RPMI7951 (cell line): ENCODE measurements at regions not wholly inside any gene's neighbourhood (a gene's known extent, or its start where the extent isn't known, plus 50 kb on each side); places are given as distances from the start of the nearest gene placed in this dataset.
"Not testable (repeated sequence)": the region's sequence is repeated elsewhere in the genome, so short reads cannot be mapped to it uniquely, and the experiment has no call there.

Source experiments
- DNase-seq: peaks from one replicate; pipeline ENCODE4 v3.0.0-alpha.2; 2012; ENCODE audit warnings: low read depth

DNA sequence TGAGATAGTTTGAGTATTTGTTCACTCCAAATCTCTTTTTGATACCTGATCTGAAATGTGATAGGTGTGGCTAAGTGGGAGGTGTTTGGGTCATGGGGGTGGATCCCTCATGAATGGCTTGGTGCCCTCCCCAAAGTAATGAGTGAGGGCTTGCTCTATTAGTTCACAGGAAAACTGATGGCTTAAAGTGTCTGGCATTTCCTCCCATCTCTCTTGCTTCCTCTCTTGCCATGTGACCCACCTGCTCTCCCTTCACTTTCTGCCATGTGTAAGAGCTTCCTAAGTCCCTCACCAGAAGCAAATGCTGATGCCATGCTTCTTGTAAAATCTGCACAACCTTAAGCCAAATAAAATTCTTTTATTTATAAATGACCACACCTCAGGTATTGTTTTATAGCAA, 61.1 kb downstream of the MAD2L1 start:
- no peak for DNase-seq

GRCh38 chr4:120005076-120005475, 61.6 kb downstream of the MAD2L1 start:
- no peak for DNase-seq

DNA sequence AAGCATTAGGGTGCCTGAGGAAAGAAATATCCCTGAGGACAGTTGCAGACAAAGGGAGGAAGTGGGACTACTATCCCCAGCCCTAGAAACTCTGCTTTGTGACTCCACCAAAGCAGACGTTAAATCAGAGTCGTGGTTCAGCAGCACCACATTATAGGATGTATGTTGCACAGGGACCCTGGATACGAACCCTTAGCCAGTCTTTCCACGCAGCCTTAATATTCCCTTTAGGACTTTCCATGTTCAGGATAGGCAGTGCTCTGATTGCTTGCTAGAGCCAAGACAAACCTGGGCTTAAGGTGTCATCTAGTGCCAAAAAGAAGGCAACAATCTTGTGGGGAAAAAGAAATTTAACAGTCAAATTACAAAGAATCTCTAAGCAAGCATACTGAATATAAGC, 62.6 kb downstream of the MAD2L1 start:
- no peak for DNase-seq

DNA sequence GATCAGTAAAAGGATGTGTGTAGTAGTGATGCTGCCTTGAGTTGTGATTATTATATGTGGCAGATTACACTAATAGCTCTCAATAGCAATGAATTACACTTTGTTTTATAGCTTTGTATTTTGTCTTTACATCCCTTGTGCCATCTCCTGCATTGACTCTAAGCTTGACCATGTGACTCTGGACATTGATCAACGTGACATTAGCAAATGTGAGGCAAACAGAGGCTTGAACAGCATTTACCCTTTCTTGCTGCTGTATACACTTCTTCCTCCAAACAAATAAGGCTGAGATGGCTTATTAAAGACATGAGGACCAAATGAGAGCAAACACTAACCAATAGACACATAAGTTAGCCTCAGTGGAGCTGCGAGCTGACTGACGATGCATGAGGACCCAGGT, 63.5 kb downstream of the MAD2L1 start:
- no peak for DNase-seq

DNA sequence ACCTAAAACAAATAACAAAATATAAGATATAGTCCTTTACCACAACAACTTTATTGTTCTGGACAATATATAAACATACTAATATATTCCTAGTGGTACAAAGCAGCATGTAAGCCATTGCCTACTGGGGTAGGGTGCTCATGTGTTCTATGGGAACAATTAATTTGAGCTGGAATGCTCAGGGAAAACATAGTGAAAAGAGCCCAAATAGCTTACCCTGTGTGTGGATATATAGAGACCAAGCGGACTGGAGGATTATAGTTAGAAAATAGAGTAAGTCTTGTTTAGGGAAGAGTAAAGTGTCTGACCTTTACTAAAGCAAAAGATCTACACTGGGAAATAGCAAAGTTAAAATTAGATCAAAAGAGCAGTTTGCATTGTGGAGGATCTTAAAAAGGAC, 64.8 kb downstream of the MAD2L1 start:
- no peak for DNase-seq

GRCh38 chr4:120000591-120001296, 65.9 kb downstream of the MAD2L1 start:
- no peak for DNase-seq

DNA sequence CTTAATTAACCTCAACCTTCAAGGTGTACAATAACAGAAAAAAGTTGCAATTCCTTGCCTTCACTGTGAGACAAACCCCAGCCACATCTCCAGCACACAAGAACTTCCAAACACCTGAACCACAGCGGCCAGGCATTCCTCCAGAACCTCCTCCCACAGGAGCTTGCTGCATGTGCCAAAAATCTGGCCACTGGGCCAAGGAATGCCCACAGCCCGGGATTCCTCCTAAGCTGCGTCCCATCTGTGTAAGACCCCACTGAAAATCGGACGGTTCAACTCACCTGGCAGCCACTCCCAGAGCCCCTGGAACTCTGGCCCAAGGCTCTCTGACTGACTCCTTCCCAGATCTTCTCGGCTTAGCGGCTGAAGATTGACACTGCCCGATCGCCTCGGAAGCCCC, 70.6 kb downstream of the MAD2L1 start:
- not testable (repeated sequence) for DNase-seq

DNA sequence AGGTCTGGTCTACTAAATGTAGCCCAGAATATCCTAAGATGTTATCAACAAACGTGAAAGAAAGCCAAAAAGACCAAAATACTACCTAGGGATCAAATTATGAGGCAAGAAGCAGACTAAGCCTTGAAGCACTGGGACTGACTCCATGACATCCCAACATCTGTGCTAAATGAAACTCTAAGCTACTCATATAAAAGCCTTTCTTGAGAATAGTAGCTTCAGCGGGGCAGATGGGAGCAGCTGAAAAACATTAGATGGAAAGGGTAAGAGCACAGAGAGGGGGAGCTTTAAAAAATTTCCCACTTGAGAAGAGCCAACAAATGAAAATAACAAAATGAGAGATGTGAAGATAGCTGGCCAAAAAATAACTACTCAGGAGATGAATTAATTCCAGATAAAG, 81.7 kb downstream of the MAD2L1 start:
- DNase-seq: no peak

GRCh38 chr4:119982756-119983155, 83.9 kb downstream of the MAD2L1 start:
- no peak for DNase-seq

DNA sequence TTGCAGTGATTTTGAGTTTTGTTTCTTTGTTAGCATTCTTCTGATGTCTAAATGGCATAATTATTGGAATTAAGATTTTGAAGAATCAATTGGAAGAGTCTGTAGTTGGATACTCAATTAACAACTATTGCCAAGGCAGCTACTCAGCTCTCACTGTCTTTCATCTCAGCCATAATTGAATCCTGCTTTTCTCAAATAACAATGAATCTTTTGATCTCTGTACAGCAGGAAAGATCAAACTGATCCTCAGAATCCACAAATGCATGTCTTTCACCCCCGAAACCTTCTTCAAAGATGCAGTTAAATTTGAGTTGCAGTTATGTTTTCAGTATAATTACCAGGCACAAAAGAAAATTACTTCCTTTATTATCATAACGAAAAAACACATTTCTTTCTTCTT, 86.2 kb downstream of the MAD2L1 start:
- no peak for DNase-seq

DNA sequence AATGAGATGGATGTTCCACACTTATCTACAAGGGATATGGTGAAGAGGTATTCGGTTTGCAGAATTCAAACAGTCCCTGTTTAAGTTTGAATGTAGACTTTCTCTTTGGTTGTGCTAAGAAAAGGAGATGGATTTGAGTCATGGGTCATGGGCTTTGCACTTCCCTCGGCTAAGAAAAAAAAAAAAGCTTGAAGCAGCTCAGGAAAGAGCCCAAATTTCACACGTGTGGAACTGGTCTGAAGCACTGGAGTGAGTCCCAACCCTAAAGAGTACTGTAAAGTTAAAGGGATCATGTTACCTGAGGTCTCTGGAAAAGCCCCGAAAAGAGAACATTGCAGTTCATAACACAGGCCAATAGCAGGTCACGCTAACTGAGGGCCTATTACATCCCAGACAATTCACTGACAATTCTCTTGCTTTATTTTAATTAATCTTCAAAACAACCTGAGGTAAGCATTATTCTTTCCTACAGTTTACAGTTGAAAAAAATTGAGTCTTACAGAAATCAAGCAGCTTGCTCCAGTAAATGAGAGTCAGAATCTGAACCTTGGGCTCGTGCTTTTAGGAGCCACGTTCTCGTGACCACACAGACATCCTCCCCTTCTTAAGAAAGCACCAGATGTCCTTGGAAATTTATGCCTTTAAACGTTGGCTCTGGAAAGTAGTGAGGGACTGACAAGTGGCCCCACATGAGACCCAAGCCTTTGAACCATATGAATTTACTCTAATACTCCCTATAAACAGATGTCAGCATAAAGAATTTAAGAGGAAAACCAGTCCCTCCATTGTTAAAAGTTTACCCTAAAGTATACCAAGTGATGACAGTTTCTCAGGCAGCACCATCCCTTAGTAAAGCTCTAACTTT, 89.3 kb downstream of the MAD2L1 start:
- DNase-seq: no peak

DNA sequence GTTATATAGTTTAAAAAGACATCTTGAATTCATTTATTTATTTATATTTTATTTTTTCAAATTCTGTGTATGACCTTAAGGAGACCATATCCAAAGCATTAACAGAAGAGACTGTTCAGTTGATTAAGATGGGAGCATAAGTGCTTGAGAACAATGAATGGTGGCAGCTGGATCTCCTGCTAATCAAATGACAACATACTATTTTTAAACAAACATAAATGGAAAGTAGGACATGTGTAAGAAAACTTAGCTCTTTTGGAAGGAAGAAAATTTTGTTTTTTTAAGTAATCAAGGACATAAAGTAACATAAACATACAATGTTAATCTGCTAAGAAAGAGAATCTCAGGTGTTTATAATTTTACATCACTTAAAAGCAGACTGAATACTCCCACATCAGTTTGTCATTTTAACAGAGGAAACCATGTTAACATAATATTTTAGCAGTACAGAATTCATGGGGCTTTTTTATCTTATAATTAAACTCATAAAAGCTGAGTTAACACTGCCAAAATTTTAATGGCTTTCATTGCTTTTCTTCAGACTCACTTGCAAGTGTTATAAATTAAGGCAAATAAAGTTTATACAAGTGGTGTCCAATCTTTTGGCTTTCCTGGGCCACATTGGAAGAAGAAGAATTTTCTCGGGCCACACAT, 95.1 kb downstream of the MAD2L1 start:
- DNase-seq: no peak

DNA sequence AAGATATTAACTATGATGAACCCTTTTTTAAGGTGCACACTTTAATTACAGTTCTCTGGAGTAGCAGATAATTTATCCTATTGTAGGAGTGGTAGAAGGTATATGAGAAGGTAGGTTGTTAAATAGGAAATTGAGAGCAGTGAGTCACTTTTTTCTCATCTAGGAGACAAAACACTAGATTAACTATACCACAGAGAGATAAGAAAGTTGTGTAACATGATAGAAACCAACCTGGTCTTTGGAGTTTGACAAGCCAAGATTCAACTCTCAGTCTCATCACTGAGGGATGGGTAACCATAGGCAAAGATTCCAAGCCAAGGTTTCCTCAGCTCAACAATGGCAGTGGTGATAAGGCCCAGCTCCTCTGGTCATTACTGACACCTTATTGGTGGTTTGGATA, 104.0 kb downstream of the MAD2L1 start:
- DNase-seq: no peak

- no peak for DNase-seq
These were observed 107.7 kb downstream of the MAD2L1 start for GRCh38 chr4:119958983-119959382.

- DNase-seq: no peak
These were observed 111.4 kb downstream of the MAD2L1 start for GRCh38 chr4:119955256-119955655.

- not testable (repeated sequence) for DNase-seq
These were observed 112.2 kb downstream of the MAD2L1 start for GRCh38 chr4:119954487-119954886.

- DNase-seq: no peak
These were observed 120.3 kb downstream of the MAD2L1 start for GRCh38 chr4:119946359-119946758.

DNA sequence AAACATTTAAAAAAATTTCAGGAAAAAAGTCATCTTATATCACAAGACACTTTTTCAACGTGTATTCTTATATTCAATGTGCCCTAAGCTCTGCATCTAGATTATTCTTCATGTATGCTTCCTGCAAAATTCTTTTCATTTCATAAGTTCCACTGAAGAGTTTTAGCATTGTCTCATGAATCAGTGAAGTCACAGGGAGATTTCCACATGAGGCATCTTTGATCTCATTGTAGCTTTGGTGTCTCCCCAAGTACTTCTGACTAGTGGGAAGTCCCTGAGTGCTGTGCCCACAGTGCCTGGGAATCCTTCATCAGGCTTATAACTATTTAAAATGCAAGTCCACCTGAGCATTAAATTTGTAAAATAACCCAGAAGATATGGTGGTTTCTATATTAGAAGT, 123.8 kb downstream of the MAD2L1 start:
- DNase-seq: no peak

DNA sequence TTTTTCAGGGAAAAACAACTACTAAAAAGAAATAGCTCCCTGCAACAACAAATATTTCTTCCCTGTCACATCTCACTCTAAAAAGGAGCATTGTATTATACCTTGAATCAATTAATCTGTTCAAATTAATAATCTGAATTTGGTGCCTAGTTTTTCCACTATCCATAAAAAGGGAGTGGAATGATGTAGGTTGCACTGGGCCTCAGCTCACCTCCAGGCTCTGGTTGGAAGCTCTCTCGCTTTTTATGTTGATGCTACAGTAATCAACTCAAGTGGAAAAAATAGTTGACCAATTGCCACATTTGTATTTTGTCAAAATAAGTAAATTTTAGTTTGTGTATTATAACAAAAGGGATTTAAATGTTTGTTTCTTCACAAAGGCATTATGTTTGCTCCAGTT, 126.1 kb downstream of the MAD2L1 start:
- no peak for DNase-seq

DNA sequence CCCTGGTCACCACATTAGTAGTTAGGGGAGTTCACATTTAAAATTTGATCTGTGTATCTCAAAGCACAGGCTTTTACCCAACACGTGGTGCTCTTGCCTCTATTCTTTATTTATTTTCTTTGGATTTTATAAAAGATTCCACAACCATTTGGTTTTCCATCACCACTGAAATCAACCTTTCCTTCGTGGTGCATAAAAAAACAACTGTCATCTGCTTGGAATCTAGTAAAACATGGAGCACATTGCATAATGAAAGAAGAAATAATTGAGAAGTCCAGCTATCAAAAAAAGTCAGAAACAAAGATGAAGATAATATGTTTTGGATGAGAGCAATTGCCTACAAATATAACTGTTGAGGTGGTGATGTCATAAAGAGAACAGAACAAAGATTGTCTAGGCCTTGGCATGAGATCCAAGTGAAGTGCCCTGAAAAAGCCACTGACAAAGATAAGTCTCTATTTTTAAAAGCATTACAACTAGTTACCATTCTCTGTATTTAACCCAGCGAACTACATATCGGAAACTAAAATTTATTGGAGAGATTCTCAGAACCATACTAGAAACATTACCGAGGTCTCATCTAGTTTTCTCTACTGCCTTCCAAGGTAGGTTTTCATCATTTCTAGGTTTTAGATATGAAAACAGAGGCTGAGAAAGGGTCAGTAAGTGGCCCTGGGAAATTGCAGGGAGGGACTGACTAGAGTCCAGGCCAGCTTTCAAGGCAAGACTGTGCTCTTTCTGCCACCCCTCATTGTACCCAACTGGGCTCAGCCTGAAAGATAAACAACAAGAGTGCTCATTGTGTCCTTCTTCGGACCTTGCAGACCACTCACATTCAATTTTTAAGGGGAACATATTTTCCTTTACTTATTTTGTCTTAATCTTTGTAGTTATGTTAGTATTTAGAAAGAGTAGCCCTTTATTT, 127.3 kb downstream of the MAD2L1 start:
- no peak for DNase-seq

DNA sequence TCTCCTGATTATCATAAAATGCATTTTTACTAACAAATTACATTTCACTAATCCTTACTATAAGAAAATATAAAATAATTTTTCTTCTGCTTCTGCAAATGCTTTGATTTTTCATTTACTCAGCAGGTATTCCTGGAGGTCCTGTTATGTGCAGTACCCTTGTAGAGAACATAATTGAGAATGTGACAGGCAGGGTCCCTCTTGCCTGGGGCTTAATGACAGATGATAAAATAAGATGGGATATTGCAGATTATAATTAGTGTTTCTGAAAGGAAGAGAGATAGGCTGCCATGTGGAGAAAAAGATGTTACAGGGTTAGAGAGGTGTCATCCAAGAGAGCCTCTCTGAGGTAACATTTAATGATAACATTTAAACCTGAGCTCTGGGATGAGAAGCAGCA, 128.9 kb downstream of the MAD2L1 start:
- no peak for DNase-seq

DNA sequence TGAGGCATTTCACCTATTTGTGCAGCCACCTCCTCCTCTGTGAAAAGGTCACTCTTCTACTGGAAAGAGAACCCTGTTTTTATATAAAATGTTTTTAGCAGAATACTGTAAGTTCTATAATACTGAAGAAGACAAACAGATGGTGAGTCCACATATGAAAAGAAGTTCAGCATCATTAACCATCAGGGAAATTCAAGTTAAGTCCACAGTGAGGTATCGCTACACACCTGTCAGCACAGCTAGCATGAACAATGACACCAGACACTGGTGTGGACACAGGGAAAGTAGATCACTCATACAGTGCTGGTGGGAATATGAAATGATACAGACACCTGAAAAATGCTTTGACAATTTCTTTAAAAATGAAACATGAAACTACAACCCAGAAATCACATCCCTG, 133.0 kb downstream of the MAD2L1 start:
- DNase-seq: no peak
